Urinary bladder (tissue), 3 donors: ENCODE measurements at regions not wholly inside any gene's neighbourhood (a gene's known extent, or its start where the extent isn't known, plus 50 kb on each side); places are given as distances from the start of the nearest gene placed in this dataset.

Source experiments
- DNase-seq: peaks from one replicate; pipeline ENCODE4 v3.0.0-alpha.2; 2015; ENCODE audit errors: extremely low spot score
- H3K27ac ChIP-seq: one replicate; pipeline ENCODE4 v1.5.1; 2013; ENCODE audit warnings: low read depth, mild to moderate bottlenecking, moderate library complexity
- H3K36me3 ChIP-seq: one replicate; pipeline ENCODE4 v1.6.1; 2013; ENCODE audit warnings: mild to moderate bottlenecking, moderate library complexity; ENCODE audit not compliant: insufficient read depth
- H3K4me1 ChIP-seq: one replicate; pipeline ENCODE4 v1.6.1; 2013; ENCODE audit warnings: mild to moderate bottlenecking, moderate library complexity; ENCODE audit not compliant: insufficient read depth
- H3K4me3 ChIP-seq: one replicate; pipeline ENCODE4 v1.5.1; 2013; ENCODE audit warnings: low read depth, low read length
- WGBS: extraction: QIAGEN DNeasy Blood & Tissue Kit; methylation state at CpG from one replicate; pipeline ENCODE4 v1.1.7; 2013; 5-methylcytosine and 5-hydroxymethylcytosine counted together
- donor health status: healthy with polysubstance abuse.
- donor health status: healthy.

GRCh38 chr12:111233786-111234185 lies 135.1 kb downstream of the PHETA1 start:
- Histone ChIP-seq H3K27ac (no peak overlapping the region), H3K4me1 (no peaks in the 10 kb centered on the region), H3K4me3 (no peak overlapping the region), H3K36me3 (no peaks in the 10 kb centered on the region)
- 93% methylated on average over 3 of the region's 3 CpGs for WGBS
- DNase-seq: no peak

GRCh38 chr12:111230649-111231048 lies 138.2 kb downstream of the PHETA1 start:
- Histone ChIP-seq H3K4me1 (no peaks in the 10 kb centered on the region), H3K4me3 (no peak overlapping the region), H3K36me3 (no peaks in the 10 kb centered on the region), H3K27ac (no peak overlapping the region)
- no peak for DNase-seq
- WGBS: 68% methylated on average over 3 of the region's 3 CpGs

- DNase-seq: no peak
- H3K4me3 ChIP-seq: no peak overlapping the region
- H3K4me1 ChIP-seq: no peaks in the 10 kb centered on the region
- H3K27ac ChIP-seq: no peak overlapping the region
- H3K36me3 ChIP-seq: no peaks in the 10 kb centered on the region
- 95% methylated on average over 5 of the region's 5 CpGs for WGBS
Observed at GRCh38 chr12:111228916-111229666, 139.8 kb downstream of the PHETA1 start.

GRCh38 chr12:111227476-111228420 lies 141.1 kb downstream of the PHETA1 start:
- Histone ChIP-seq H3K4me3 (no peak overlapping the region), H3K4me1 (no peaks in the 10 kb centered on the region), H3K36me3 (no peaks in the 10 kb centered on the region), H3K27ac (no peak overlapping the region)
- no peak for DNase-seq
- WGBS: 90% methylated on average over 10 of the region's 10 CpGs

GRCh38 chr12:111226680-111227079 lies 142.2 kb downstream of the PHETA1 start:
- no peaks in the 10 kb centered on the region for H3K4me1 ChIP-seq
- DNase-seq: no peak
- 71% methylated on average over 21 of the region's 21 CpGs for WGBS

GRCh38 chr12:111225307-111225706 lies 143.6 kb downstream of the PHETA1 start:
- Histone ChIP-seq H3K4me3 (no peak overlapping the region), H3K36me3 (no peaks in the 10 kb centered on the region), H3K4me1 (no peaks in the 10 kb centered on the region), H3K27ac (no peak overlapping the region)
- 88% methylated on average over 6 of the region's 6 CpGs for WGBS
- DNase-seq: no peak

More at GRCh38 chr12:111226680-111227079, 142.2 kb downstream of the PHETA1 start:
- Histone ChIP-seq H3K27ac (no peak overlapping the region), H3K36me3 (no peaks in the 10 kb centered on the region), H3K4me3 (no peak overlapping the region)

GRCh38 chr12:111224186-111225066 lies 144.5 kb downstream of the PHETA1 start:
- no peak for DNase-seq
- H3K4me3 ChIP-seq: no peak overlapping the region
- H3K36me3 ChIP-seq: no peaks in the 10 kb centered on the region
- WGBS: 40% methylated on average over 14 of the region's 14 CpGs
- H3K4me1 ChIP-seq: no peaks in the 10 kb centered on the region
- H3K27ac ChIP-seq: no peak overlapping the region

- Histone ChIP-seq H3K27ac (no peak overlapping the region), H3K36me3 (no peaks in the 10 kb centered on the region), H3K4me3 (no peak overlapping the region), H3K4me1 (no peaks in the 10 kb centered on the region)
- 81% methylated on average over 4 of the region's 4 CpGs for WGBS
- DNase-seq: no peak
Observed at GRCh38 chr12:111222523-111222922, 146.4 kb downstream of the PHETA1 start.

- H3K36me3 ChIP-seq: no peaks in the 10 kb centered on the region
- no peak for DNase-seq
- WGBS: 86% methylated on average over 6 of the region's 6 CpGs
Observed at GRCh38 chr12:111222027-111222414, 146.9 kb downstream of the PHETA1 start.

GRCh38 chr12:111221062-111222026 lies 147.6 kb downstream of the PHETA1 start:
- no peak overlapping the region for H3K27ac ChIP-seq
- H3K4me3 ChIP-seq: no peak overlapping the region
- H3K36me3 ChIP-seq: no peaks in the 10 kb centered on the region
- 75% methylated on average over 14 of the region's 14 CpGs for WGBS
- no peak for DNase-seq
- no peaks in the 10 kb centered on the region for H3K4me1 ChIP-seq

More at GRCh38 chr12:111222027-111222414, 146.9 kb downstream of the PHETA1 start:
- Histone ChIP-seq H3K4me1 (no peaks in the 10 kb centered on the region), H3K27ac (no peak overlapping the region), H3K4me3 (no peak overlapping the region)

- WGBS: 86% methylated on average over 1 of the region's 1 CpG
- DNase-seq: no peak
- H3K27ac ChIP-seq: no peak overlapping the region
- H3K36me3 ChIP-seq: no peaks in the 10 kb centered on the region
- H3K4me3 ChIP-seq: no peak overlapping the region
- no peaks in the 10 kb centered on the region for H3K4me1 ChIP-seq
Observed at GRCh38 chr12:111220363-111220762, 148.5 kb downstream of the PHETA1 start.

GRCh38 chr12:111219440-111219839 lies 149.5 kb downstream of the PHETA1 start:
- Histone ChIP-seq H3K36me3 (no peaks in the 10 kb centered on the region), H3K4me1 (no peaks in the 10 kb centered on the region), H3K4me3 (no peak overlapping the region), H3K27ac (no peak overlapping the region)
- 97% methylated on average over 2 of the region's 2 CpGs for WGBS
- no peak for DNase-seq
